A673 (cell line): ENCODE measurements at regions not wholly inside any gene's neighbourhood (a gene's known extent, or its start where the extent isn't known, plus 50 kb on each side); places are given as distances from the start of the nearest gene placed in this dataset.

Experiments used
- EZH2 ChIP-seq: fragments of 200-600 bp; sonication (generic); IDR thresholded peaks from 2 replicates; pipeline ENCODE4 v1.6.1; 2017; ENCODE audit warnings: borderline replicate concordance, low read depth, mild to moderate bottlenecking, mixed read lengths, antibody characterized with exemption, low read length; ENCODE audit not compliant: poor library complexity, severe bottlenecking
- TF ChIP-seq, protein P1 (sequence below): fragments of 300-800, 200-600 bp; sonication (generic); conservative IDR thresholded peaks from 2 replicates; pipeline ENCODE4 v1.5.1; 2017; ENCODE audit warnings: low read depth, mild to moderate bottlenecking, antibody characterized with exemption, low read length, moderate library complexity, mixed read lengths

DNA sequence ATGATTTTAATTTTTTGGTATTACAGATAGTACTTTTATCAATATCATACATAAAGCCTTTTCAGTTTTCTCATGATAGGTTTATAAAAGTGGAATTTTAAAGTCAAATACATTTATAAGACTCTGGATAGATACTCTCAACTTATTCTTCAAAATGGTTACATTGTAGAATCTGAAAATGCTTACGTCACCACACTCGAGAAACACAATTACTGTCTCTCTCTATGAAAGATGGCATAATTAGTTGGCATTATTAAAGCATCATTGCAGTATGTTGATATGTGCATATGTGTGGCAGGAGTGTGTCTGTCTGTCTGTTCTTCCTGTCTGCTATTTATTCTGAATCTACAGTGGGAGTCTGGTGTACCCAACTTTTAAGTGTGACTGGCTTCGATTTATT, 397.1 kb downstream of the SNAPC1 start:
- TF ChIP-seq EZH2, result no peak
- TF ChIP-seq, protein P1, sequence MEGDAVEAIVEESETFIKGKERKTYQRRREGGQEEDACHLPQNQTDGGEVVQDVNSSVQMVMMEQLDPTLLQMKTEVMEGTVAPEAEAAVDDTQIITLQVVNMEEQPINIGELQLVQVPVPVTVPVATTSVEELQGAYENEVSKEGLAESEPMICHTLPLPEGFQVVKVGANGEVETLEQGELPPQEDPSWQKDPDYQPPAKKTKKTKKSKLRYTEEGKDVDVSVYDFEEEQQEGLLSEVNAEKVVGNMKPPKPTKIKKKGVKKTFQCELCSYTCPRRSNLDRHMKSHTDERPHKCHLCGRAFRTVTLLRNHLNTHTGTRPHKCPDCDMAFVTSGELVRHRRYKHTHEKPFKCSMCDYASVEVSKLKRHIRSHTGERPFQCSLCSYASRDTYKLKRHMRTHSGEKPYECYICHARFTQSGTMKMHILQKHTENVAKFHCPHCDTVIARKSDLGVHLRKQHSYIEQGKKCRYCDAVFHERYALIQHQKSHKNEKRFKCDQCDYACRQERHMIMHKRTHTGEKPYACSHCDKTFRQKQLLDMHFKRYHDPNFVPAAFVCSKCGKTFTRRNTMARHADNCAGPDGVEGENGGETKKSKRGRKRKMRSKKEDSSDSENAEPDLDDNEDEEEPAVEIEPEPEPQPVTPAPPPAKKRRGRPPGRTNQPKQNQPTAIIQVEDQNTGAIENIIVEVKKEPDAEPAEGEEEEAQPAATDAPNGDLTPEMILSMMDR, result no peak
